ENCODE measurements at regions not wholly inside any gene's neighbourhood (a gene's known extent, or its start where the extent isn't known, plus 50 kb on each side); places are given as distances from the start of the nearest gene placed in this dataset.

DNA sequence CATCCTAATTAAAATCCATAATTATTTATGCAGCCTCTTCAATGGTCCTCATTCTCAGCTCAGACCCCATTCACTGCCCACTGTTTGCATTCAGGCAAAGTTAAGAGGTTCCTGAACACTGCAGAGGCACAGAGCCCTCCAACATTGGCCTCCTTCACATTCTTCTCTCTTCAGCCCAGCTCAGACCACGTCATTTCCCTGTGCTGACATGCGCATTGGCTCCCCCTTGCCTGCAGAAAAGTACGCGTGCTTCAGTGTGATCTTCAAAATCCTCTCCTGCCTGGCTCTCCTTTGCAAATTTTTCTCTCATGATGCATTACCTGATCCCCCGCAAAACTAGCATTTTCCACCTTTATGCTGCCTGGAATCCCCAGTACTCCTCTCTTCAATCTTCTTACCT is 552.3 kb downstream of the NTRK3 start:
- TF ChIP-seq, protein P1, sequence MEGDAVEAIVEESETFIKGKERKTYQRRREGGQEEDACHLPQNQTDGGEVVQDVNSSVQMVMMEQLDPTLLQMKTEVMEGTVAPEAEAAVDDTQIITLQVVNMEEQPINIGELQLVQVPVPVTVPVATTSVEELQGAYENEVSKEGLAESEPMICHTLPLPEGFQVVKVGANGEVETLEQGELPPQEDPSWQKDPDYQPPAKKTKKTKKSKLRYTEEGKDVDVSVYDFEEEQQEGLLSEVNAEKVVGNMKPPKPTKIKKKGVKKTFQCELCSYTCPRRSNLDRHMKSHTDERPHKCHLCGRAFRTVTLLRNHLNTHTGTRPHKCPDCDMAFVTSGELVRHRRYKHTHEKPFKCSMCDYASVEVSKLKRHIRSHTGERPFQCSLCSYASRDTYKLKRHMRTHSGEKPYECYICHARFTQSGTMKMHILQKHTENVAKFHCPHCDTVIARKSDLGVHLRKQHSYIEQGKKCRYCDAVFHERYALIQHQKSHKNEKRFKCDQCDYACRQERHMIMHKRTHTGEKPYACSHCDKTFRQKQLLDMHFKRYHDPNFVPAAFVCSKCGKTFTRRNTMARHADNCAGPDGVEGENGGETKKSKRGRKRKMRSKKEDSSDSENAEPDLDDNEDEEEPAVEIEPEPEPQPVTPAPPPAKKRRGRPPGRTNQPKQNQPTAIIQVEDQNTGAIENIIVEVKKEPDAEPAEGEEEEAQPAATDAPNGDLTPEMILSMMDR (conservative IDR thresholded peaks at IDR 0.05 in 1 of 2, IDR thresholded peaks at IDR 0.05 in 1 of 2; ENCODE audit: low read depth in 1 of 2, low read length in 2 of 2), result no peak
- no peak for TF ChIP-seq EZH2 (IDR thresholded peaks at IDR 0.05; ENCODE audit: low read length, missing control alignments)
